Fibroblast of the aortic adventitia (primary cell): ENCODE measurements at regions not wholly inside any gene's neighbourhood (a gene's known extent, or its start where the extent isn't known, plus 50 kb on each side); places are given as distances from the start of the nearest gene placed in this dataset.

ENCODE experiments used
- DNase-seq: peaks from one replicate; pipeline ENCODE4 v3.0.0-alpha.2; 2010; ENCODE audit warnings: low read depth
- H3K4me3 ChIP-seq: 2 replicates; pipeline ENCODE4 v1.5.1; 2011; ENCODE audit warnings: low read depth, mild to moderate bottlenecking, control low read depth, low read length, moderate library complexity
- TF ChIP-seq, protein P1 (sequence below): IDR thresholded peaks from 2 replicates; pipeline ENCODE4 v1.5.1; 2011; ENCODE audit warnings: mild to moderate bottlenecking, low read length, control low read depth, inconsistent platforms; ENCODE audit not compliant: insufficient read depth

- TF ChIP-seq, protein P1, sequence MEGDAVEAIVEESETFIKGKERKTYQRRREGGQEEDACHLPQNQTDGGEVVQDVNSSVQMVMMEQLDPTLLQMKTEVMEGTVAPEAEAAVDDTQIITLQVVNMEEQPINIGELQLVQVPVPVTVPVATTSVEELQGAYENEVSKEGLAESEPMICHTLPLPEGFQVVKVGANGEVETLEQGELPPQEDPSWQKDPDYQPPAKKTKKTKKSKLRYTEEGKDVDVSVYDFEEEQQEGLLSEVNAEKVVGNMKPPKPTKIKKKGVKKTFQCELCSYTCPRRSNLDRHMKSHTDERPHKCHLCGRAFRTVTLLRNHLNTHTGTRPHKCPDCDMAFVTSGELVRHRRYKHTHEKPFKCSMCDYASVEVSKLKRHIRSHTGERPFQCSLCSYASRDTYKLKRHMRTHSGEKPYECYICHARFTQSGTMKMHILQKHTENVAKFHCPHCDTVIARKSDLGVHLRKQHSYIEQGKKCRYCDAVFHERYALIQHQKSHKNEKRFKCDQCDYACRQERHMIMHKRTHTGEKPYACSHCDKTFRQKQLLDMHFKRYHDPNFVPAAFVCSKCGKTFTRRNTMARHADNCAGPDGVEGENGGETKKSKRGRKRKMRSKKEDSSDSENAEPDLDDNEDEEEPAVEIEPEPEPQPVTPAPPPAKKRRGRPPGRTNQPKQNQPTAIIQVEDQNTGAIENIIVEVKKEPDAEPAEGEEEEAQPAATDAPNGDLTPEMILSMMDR: no peak
- no peak overlapping the region for H3K4me3 ChIP-seq
- DNase-seq: no peak
Observed at GRCh38 chr16:87064731-87065445, 252.3 kb downstream of the C16orf95 start.

DNA sequence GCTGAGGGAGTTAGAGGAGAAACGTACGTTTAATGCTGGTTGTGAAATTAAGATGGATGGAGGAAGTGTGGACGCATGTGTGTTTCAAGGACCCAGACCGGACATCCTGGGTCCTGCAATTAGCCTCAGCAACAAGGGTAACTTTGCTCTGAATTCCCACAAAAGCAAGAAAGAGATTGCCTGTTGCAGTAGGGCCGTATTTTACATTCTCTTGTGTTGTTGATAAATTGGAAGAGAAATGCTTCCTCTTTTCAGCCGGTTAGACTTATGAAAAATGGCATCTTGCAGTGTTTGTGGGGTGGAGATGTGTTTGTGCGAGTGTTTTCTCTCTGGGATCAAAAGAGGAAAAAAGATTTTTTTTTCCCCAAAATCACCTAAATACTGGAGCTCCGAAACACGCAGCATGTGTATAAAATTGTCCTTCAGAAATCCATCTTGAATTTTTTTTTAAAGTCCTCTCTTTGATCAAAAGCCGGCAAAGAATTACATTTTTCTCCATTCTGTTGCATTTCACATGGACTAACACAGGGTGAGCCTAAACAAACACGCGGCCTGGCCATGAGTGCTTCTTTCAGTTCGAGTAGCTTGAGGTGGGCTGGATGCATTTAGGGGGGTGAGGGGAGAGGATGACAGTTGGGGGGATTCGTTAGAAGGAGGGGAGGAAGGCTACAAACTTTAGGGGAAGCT, 251.6 kb downstream of the C16orf95 start:
- DNase-seq: no peak
- TF ChIP-seq, protein P1: no peak
- H3K4me3 ChIP-seq: no peak overlapping the region

DNA sequence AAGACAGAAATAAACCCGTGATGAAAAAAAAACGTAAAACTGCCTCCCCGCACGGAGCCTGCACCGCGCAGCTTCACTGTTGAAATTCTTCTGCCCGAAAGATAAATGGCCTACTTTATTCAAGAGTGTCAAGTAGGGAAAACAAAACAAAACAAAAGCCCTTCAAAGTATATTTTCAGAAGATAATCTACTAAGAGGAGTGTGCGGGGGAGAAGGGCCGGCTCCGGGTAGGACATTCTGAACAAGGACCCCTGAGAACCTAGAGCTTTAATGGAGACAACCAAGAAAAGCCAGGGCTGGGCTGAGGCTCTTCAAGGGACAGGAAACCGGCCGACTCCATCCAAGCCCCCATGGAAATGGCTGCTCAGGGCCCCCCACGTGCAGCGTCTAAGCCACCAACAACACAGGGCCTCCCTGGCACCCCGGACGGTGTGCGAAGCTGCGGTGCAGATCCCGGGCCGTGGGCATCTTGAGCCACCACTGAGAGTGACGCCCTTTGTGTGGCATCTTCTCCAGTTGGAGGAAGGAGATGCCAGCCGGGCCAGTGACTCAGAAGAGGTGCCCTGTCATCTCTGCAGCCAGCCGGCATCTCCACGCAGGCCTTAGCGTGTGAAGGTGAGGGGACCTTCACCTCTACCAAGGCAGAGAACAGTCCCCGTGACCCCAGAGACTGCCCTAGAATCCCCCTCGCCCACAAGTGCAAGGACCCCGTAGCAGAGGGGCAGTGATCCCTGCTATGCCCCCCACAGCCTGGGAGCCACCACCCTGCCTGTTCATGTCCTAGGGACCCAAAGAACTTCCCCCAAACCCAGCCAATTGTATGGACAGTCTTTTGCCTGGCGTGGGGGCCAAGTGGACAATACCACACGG, 250.8 kb downstream of the C16orf95 start:
- no peak overlapping the region for H3K4me3 ChIP-seq
- no peak for DNase-seq
- TF ChIP-seq, protein P1: no peak

GRCh38 chr16:87067003-87067556, 250.1 kb downstream of the C16orf95 start:
- no peak overlapping the region for H3K4me3 ChIP-seq
- TF ChIP-seq, protein P1: no peak
- DNase-seq: no peak

GRCh38 chr16:87067836-87068761, 249.1 kb downstream of the C16orf95 start:
- no peak overlapping the region for H3K4me3 ChIP-seq

More at GRCh38 chr16:87067836-87068761, 249.1 kb downstream of the C16orf95 start:
- no peak for DNase-seq
- TF ChIP-seq, protein P1: no peak
